IPS DF 6.9 (cell line): ENCODE measurements at regions not wholly inside any gene's neighbourhood (a gene's known extent, or its start where the extent isn't known, plus 50 kb on each side); places are given as distances from the start of the nearest gene placed in this dataset.
"Not testable (repeated sequence)": the region's sequence is repeated elsewhere in the genome, so short reads cannot be mapped to it uniquely, and the experiment has no call there.

Experiments used
- DNase-seq: peaks from one replicate; pipeline ENCODE4 v3.0.0-alpha.2; 2013; ENCODE audit warnings: low read depth, low spot score
- H3K27ac ChIP-seq: one replicate; pipeline ENCODE4 v1.5.1; 2013; ENCODE audit warnings: low read length, control low read depth
- H3K27me3 ChIP-seq: 2 replicates; pipeline ENCODE4 v1.6.1; 2013; ENCODE audit warnings: mild to moderate bottlenecking, low read length; ENCODE audit not compliant: control insufficient read depth, insufficient read depth
- H3K36me3 ChIP-seq: 2 replicates; pipeline ENCODE4 v1.6.1; 2013; ENCODE audit warnings: low read length; ENCODE audit not compliant: control insufficient read depth, insufficient read depth
- H3K4me1 ChIP-seq: 2 replicates; pipeline ENCODE4 v1.6.1; 2013; ENCODE audit warnings: low read length; ENCODE audit not compliant: control insufficient read depth, insufficient read depth
- H3K4me3 ChIP-seq: 2 replicates; pipeline ENCODE4 v1.5.1; 2013; ENCODE audit warnings: mild to moderate bottlenecking, low read length
- H3K9me3 ChIP-seq: 2 replicates; pipeline ENCODE4 v1.6.1; 2013; ENCODE audit warnings: low read length, inconsistent platforms; ENCODE audit not compliant: control insufficient read depth, insufficient read depth
- WGBS: extraction: QIAGEN DNeasy Blood & Tissue Kit; methylation state at CpG from one replicate; pipeline ENCODE4 v1.1.7; 2013; ENCODE audit warnings: mixed read lengths, missing lambda C conversion rate; ENCODE audit not compliant: insufficient read length, insufficient coverage; 5-methylcytosine and 5-hydroxymethylcytosine counted together

DNA sequence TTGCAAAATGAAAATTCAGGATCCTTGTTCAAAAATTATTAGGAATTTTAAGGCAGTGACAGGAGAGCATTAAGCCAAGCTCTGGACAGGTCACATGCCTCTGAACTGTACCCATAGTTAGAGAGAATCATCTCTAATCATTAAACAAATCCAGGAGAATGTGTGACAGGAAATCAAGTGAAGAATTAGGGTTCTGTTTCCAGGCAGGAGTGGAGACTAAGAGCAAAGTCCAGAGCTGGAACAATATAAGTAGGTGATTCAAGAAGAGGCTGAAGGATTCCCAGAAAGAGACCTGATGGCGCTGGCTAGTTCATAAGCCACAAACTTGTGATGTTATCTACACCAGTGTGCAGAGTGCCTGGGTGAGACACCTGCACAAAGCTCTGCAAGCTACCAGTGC is 104.6 kb upstream of the PRKG2 start:
- Histone ChIP-seq H3K27ac (no peak overlapping the region), H3K4me3 (no peak overlapping the region), H3K27me3 (no peaks in the 10 kb centered on the region), H3K9me3 (no peaks in the 10 kb centered on the region), H3K36me3 (no peaks in the 10 kb centered on the region), H3K4me1 (no peaks in the 10 kb centered on the region)
- WGBS = no CpG with 5 or more reads among the region's 1 CpG
- no peak for DNase-seq

DNA sequence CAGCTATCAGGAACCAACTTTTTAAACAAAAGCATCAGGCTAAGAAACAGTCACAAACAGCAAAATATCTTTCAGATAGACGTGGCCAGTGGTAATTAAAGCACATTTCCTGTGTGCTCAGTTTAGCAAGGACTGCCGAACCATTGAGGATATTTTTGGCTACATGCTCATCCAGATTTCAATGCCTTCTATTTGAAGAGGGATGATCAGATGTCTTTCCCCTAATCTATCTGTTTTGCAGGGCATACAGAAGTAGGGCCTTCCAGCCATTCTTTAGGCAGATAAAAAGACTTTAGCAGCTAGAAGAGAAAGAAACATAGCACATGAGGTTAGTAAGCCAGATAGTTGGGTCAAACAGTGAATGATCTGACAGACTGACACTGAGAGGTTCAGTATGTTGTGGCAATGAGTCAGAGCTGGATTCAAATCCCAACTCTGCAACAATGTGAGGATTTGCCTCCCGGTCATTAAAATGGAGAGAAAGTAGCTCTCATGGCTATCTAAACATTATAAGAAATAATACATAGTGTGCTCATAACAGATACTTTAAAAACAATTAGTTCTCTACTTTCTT is 100.0 kb upstream of the PRKG2 start:
- Histone ChIP-seq H3K4me1 (no peaks in the 10 kb centered on the region), H3K27ac (no peak overlapping the region), H3K27me3 (no peaks in the 10 kb centered on the region), H3K9me3 (no peaks in the 10 kb centered on the region), H3K36me3 (no peaks in the 10 kb centered on the region), H3K4me3 (no peak overlapping the region)
- DNase-seq = no peak
- WGBS = no CpG with 5 or more reads among the region's 3 CpGs

DNA sequence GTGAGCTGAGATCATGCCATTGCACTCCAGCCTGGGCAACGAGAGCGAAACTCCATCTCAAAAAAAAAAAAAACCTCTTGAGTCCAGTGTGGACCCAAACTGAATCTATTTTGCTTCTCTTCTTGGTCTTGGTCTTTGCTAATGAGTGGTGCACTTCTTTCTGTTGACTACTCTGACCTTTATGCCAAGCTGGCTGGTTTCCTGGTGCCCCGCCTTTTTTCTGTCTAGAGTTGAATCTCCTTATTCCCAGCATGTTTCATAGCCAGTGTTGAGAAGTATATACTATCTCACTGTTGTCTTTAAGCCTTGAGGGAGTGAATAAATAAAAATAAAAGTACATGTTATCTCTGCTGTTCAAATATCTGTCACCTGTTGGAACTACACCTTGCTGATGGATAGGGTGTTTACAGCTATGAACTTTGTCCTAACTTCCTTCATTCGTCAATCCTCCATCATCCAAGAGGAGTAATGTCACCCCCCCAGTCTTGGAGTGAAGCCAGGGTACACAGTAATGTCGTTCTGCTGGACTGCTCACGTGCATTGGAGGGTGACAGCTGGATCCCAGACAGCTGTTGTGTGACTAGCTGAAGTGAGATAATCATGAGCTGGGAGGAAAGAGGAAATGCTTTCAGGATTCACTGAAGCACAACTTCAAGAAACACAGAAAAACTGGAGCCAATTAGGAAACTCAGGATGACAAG is 99.3 kb upstream of the PRKG2 start:
- H3K4me3 ChIP-seq = no peak overlapping the region
- H3K9me3 ChIP-seq = no peaks in the 10 kb centered on the region
- no peaks in the 10 kb centered on the region for H3K27me3 ChIP-seq
- no peaks in the 10 kb centered on the region for H3K36me3 ChIP-seq
- H3K4me1 ChIP-seq = no peaks in the 10 kb centered on the region
- no peak for DNase-seq
- no peak overlapping the region for H3K27ac ChIP-seq
- no CpG with 5 or more reads among the region's 6 CpGs for WGBS

DNA sequence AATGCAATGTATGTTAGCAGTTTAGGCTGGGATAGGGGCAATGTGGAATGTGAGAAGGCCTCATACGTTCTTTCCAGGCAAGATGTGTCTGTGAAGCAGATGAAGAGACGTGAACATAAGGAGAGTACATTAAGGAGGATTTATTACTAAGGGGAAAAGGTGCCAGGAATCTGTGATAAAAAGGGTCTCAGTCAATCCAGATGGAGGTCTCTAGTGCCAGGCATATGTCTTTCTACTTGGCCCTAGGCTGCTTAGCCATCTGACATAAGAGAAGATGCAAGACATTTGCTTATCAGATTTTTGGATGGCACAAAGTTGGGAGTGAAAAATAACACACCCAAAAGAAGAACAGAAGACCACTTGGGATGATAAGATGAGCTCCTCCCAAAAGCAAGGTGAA is 93.0 kb upstream of the PRKG2 start:
- DNase-seq = no peak
- Histone ChIP-seq H3K4me1 (no peaks in the 10 kb centered on the region), H3K36me3 (no peaks in the 10 kb centered on the region), H3K4me3 (no peak overlapping the region), H3K27me3 (no peaks in the 10 kb centered on the region), H3K27ac (no peak overlapping the region), H3K9me3 (no peaks in the 10 kb centered on the region)
- WGBS = no CpG with 5 or more reads among the region's 2 CpGs

DNA sequence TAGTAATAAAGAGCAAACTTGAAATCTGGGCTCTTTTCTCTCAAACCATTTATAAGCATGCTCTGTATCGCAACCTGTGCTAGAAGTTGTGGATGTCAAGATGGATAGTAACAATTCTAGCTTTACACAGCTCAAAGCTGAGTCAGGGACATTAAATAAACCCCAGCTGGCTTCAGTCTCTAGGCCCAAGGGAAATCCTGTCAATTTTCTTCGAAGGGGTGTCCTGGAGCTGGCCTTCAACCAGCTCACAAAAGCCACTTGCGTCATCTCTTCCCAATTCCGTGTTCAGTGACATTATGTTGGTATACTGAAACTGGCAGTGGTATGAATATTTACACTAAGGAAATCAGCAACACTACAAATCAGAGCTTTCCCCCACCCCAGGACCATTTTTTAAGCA is 89.8 kb upstream of the PRKG2 start:
- WGBS = no CpG with 5 or more reads among the region's 4 CpGs
- H3K4me1 ChIP-seq = no peaks in the 10 kb centered on the region
- no peak overlapping the region for H3K27ac ChIP-seq
- no peak overlapping the region for H3K4me3 ChIP-seq
- DNase-seq = no peak
- no peaks in the 10 kb centered on the region for H3K9me3 ChIP-seq
- no peaks in the 10 kb centered on the region for H3K27me3 ChIP-seq
- no peaks in the 10 kb centered on the region for H3K36me3 ChIP-seq

DNA sequence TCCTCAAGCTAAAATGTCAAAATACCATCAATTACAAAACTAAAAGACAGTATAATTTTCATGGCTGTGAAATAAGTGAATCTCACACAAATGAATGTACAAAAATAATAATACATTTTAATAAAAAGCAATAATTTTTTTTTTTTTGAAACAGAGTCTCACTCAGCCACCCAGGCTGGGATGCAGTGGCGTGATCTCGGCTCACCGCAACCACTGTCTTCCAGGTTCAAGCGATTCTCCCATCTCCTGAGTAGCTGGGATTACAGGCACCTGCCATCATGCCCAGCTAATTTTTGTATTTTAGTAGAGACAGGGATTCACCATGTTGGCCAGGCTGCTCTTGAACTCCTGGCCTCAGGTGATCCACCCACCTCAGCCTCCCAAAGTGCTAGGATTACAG is 85.3 kb upstream of the PRKG2 start:
- DNase-seq, H3K27ac ChIP-seq, H3K4me1 ChIP-seq, H3K27me3 ChIP-seq, H3K4me3 ChIP-seq, H3K9me3 ChIP-seq, H3K36me3 ChIP-seq: not testable (repeated sequence)
- no CpG with 5 or more reads among the region's 4 CpGs for WGBS

DNA sequence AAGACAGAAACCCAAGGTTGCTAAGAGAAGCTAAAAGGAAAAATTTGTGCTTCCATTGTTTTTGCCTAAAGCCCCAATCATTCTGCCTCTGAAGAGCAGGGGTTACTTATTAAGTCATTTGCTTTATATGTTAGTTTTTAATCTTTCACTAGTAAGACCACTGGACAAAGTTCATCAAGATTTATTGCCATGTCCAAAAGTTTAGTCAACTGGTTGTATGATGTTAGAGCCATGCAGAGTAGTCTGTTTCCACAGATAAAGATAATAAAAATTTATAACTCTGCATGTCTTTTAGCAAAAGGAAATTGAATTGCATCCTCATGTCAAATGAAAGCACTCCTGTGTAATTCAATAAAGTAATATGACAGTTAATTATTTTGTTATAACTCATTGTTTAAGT is 75.8 kb upstream of the PRKG2 start:
- no peak for DNase-seq
- Histone ChIP-seq H3K27me3 (no peaks in the 10 kb centered on the region), H3K27ac (no peak overlapping the region), H3K4me1 (no peaks in the 10 kb centered on the region), H3K9me3 (no peaks in the 10 kb centered on the region), H3K4me3 (no peak overlapping the region), H3K36me3 (no peaks in the 10 kb centered on the region)

DNA sequence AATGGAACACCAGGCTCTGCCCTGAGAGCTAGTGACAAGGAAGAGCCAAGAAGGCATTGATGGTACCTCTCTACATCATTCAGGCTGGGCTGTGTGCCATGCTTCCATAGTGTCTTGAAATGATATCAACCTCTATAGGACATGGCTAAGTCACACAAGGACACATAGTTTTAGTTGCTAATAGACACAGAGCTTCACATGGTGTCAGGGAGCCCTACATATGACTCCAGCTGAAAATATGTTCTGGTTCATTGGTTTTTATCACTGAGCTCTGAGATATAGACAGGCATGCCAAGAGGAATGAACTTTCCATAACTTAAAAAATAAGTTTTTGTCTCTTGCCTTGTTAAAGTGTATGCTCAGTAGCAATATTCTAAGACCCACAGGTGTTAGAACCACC is 72.1 kb upstream of the PRKG2 start:
- no peak for DNase-seq
- Histone ChIP-seq H3K27me3 (no peaks in the 10 kb centered on the region), H3K27ac (no peak overlapping the region), H3K9me3 (no peaks in the 10 kb centered on the region), H3K4me3 (no peak overlapping the region), H3K36me3 (no peaks in the 10 kb centered on the region), H3K4me1 (no peaks in the 10 kb centered on the region)

DNA sequence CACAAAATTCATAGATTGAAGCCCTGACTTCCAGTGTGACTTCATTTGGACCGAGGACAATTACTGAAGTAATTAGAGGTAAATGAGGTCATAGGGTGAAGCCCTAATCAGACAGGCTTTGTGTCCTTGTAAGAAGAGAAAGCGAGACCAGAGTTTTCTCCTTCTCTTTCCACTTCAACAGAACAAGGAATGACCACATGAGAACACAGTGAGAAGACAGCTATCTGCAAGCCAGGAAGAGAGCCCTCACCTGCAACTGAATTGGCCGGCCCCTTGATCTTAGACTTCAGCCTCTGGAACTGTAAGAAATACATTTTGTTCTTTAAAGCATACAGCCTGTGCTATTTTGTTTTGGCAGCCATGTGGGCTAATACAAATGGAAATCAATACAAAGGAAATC is 67.1 kb upstream of the PRKG2 start:
- H3K36me3 ChIP-seq = no peaks in the 10 kb centered on the region
- DNase-seq = no peak
- H3K27ac ChIP-seq = no peak overlapping the region
- H3K4me3 ChIP-seq = no peak overlapping the region
- H3K27me3 ChIP-seq = no peaks in the 10 kb centered on the region
- WGBS = no CpG with 5 or more reads among the region's 3 CpGs
- no peaks in the 10 kb centered on the region for H3K9me3 ChIP-seq
- no peaks in the 10 kb centered on the region for H3K4me1 ChIP-seq

DNA sequence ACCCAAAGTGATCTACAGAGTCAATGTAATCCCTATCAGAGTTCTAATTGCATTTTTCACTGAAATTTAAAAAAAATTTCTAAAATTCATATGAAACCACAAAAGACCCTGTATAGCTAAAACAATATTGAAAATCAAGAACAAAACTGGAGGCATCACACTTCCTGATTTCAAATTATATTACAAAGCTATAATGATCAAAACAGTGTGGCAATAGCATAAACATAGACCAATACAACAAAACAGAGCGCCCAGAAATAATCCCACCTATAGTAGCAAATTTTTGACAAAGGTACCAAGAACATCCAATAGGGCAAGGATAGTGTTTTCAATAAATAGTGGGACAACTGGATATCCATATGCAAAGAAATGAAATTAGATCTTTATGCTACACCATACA is 59.4 kb upstream of the PRKG2 start:
- no peak for DNase-seq
- no CpG with 5 or more reads among the region's 1 CpG for WGBS
- H3K4me3 ChIP-seq = no peak overlapping the region
- H3K9me3 ChIP-seq = no peaks in the 10 kb centered on the region
- H3K27me3 ChIP-seq = no peaks in the 10 kb centered on the region
- H3K36me3 ChIP-seq = no peaks in the 10 kb centered on the region
- H3K27ac ChIP-seq = no peak overlapping the region
- H3K4me1 ChIP-seq = no peaks in the 10 kb centered on the region

DNA sequence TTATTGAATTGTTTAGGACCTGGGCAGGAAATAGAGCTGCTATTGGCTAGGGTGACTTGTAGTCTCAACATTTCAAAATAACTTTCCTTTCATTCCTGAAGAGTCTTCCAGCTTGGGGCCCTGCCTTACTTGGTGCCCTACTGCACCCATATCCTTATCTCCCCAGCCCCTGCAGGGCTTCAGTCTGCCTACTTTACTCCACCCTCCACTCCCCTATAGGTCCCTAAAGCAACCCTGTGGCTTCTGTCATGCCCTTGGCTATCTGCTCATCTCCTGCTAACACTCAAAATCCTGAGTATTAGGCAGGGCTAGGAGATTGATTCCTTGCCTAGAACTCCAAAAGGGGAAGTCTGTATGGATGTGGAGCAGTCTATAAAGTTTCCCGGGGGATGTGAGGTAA is 57.6 kb upstream of the PRKG2 start:
- Histone ChIP-seq H3K27me3 (no peaks in the 10 kb centered on the region), H3K27ac (no peak overlapping the region), H3K4me3 (no peak overlapping the region), H3K36me3 (no peaks in the 10 kb centered on the region), H3K9me3 (no peaks in the 10 kb centered on the region), H3K4me1 (no peaks in the 10 kb centered on the region)
- no CpG with 5 or more reads among the region's 1 CpG for WGBS
- no peak for DNase-seq
